Right hindlimb (tissue), 1 donor: ENCODE measurements at regions not wholly inside any gene's neighbourhood (a gene's known extent, or its start where the extent isn't known, plus 50 kb on each side); places are given as distances from the start of the nearest gene placed in this dataset.
"Not testable (repeated sequence)": the region's sequence is repeated elsewhere in the genome, so short reads cannot be mapped to it uniquely, and the experiment has no call there.

Experiments used
- DNase-seq: peaks from one replicate; pipeline ENCODE4 v3.0.0-alpha.2; 2018

DNA sequence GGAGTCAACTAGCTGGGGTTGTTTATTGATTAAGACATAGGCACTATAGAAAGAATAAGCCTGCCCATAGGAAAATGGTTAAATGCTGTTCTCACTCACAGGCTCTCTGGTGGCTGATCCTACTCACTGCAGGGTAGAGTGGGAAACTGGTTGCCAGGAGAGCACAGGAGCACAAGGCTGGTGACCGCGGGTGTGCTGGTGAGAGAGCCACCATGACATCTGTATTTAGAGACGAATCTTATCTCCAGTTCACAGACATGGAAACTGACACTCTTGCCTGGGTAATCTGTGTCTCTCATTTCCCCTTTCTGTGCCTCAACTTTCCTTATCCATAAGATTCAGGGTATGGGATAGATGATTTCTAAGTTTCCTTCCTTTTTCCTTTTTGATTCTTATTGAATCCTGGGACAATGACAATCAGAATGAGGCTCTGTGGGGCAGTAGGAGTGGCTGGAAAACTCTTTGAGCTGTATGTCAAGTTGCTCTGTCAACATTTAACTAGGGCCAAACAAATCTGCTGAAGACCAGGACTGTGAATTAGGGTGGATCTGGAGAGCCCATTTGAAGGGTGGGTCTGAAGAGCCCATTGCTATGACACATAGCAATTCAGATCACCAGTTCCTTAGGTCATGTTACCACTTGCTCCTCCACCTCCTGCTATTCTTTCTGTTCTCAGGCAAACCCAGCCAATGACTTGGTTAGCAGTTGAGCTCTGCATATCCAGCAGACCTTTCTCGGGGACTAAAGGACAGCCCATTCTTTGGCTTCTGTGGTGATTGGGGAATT lies 286.1 kb upstream of the TBL1XR1 start:
- DNase-seq, result no peak

DNA sequence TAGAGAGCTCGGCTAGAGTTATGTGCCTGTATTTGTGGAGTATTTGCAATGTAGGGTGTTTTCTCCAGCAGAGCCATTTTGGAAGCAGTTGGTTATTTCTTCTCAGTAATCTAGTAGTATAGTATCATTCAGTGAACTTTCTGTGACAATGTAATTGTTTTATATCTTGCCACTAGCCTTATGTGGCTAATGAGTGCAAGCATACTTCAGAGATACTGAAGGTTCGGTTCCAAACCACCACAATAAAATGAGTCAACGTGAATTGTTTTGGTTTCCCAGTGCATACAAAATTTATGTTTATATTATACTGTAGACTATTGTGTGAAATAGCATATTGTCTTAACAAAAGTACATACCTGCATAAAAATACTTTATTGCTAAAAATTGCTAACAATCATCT lies 286.9 kb upstream of the TBL1XR1 start:
- DNase-seq, result no peak

DNA sequence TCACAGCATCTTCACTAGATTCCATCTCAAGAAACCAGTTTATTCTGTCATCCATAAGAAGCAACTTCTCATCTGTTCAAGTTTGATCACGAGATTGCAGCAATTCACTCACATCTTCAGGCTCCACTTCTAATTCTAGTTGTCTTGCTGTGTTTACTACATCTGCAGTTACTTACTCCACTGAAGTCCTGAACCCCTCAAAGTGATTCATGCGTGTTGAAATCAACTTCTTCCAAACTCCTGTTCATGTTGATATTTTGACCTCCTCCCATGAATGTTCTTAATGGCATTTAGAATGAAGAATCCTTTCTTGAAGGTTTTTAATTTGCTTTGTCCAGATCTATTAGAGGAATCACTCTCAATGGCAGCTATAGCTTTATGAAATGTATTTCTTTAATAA lies 287.6 kb upstream of the TBL1XR1 start:
- DNase-seq, result no peak

DNA sequence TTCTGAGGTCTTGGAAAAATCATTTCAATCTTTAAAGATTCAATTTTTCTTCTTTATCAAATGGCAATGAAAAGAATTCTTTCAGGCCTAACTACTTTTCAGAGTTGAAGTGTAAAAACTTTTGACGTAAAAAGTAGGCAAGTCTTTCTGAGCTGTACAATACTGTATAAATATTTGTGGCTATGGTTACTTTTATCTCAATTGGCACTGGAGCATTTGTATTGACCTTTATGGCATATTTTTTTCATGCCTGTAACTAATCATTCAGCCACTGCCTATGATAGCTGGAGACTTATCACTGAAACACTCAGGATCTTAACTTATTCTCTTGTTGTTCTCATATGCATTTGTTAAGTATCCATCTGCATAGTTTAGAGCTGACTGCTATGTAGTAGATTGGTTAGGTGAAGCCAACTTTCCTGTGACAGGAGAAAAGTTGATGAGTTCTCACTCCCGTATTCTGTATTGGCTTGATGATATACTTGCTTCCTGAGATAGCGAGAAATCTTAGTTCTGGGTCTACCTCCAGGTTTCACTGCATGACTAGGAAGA lies 290.4 kb upstream of the TBL1XR1 start:
- DNase-seq, result no peak

DNA sequence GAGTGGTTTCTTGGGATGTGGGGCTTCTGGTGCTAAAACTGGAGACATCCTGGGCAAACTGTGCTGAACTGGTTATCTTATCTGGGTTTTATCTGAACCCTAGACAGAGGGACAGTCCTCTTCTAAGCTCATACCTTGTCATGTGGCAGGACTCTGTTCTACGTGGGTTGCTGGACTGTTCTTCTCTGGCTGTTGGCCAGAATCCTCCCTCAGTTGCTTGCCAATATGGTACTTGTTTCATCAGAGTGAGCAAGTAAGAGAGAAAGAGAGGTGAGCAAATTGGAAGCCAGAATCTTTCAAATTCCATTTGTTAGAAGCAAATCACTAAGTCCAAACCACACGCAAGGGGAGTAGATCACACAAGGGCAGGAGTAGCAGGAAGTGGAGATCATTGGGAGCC lies 291.5 kb upstream of the TBL1XR1 start:
- no peak for DNase-seq

DNA sequence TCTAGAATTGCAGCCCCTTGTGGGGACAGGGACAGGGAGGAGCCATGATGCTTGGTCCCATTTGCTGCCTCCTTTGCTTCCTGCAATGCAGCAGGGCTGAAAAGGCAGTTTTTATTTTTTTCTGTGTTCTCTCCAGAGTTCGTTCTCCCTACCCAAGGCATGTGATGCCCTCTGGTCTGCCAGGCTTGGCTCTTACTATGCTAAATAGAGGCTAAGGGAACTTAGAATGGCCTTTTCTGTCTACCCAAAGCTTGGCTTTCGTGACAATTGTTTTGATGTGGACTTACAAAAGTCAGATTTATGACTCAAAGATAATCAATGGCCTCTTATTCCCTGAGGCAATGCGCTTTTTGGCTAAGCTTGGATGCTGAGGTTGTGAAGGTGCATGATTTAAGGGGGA lies 293.3 kb upstream of the TBL1XR1 start:
- no peak for DNase-seq

DNA sequence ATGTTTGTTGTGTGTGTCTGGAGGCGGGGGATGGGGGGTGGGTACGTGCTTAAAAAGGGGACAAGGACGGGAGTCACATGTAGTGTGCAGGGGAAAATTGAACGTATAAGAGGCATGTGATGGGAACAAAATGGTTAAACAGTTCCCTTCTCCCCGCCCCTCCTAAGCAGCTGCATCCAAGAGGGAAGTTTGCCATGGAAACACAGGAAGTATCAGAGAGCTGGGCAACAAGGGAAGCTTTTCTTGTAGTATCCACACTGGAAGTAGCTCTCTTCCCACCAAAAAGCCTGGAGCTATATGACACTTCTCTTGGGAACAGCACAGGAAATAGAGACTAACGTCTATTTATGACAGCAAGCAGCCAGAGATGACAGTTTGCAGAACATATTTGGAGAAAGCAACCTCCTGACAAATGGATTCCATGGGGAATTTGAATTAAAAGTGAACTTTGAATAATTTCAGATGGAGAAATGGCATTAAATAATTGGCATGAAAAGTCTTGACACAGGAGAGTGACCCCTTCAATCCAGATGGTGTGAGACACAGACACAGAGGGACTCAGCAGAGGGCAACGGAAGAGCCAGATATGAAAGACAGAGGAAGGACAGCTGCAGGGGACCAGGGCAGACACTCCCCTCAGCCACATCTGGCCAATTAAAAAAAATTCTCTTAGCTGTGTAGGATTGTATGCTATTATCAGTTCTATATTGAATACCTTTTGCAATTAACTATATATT lies 294.2 kb upstream of the TBL1XR1 start:
- DNase-seq, result peak; percentile 90

DNA sequence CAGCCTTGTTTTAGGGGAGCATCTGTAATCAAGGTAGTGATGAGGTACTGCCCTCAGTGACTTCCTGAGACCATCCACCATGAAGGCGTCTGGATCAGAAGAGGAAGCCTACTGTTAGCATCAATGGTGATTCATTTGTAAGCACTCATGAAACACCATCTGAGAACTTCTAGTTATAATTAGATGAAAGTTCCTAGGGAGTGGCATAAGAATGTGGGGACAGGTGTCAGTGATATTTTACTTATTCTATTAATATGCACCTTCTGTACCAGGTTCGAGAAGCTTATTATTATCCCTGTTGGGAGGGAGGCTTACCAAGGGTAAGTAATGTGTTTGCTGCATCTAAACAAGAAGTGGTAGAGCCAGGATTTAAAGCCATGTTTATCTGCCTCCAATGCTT lies 295.8 kb upstream of the TBL1XR1 start:
- no peak for DNase-seq

DNA sequence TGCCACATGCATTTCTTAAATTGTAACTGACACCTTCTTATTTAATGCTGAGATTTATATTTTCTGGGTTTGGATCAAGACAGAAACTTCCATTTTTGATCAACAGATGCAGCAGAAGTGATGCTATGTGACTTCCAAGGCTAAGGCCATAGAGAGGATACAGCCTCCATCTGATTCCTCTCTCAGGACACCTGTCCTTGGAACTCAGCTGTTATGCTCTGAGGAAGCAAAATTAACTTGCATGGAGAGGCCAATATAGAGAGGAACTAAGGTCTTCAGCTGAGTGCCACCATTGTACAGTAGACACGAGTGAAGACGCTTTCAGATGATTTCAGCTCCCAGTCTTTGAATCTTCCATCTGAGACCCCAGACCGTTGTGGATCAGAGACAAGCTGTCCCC lies 296.9 kb upstream of the TBL1XR1 start:
- DNase-seq, result no peak

DNA sequence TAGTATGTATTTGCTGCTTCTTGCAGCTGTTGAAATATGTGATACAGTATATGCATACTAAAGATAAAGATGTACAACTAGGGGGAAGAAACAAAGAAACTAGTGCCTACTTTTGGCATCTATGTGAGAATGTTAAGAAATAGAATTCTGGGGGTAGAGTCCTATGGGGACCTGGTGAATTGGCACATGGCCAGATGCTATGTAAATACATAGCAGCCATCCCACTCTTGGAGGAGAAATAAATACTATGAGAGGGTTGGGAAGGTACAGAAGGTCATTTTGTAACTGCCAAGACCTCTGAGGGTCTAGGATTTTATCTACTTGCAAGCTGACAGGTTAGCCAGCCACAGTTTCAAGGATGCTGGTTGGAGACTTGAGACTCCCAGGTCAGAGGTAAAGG lies 298.3 kb upstream of the TBL1XR1 start:
- no peak for DNase-seq

DNA sequence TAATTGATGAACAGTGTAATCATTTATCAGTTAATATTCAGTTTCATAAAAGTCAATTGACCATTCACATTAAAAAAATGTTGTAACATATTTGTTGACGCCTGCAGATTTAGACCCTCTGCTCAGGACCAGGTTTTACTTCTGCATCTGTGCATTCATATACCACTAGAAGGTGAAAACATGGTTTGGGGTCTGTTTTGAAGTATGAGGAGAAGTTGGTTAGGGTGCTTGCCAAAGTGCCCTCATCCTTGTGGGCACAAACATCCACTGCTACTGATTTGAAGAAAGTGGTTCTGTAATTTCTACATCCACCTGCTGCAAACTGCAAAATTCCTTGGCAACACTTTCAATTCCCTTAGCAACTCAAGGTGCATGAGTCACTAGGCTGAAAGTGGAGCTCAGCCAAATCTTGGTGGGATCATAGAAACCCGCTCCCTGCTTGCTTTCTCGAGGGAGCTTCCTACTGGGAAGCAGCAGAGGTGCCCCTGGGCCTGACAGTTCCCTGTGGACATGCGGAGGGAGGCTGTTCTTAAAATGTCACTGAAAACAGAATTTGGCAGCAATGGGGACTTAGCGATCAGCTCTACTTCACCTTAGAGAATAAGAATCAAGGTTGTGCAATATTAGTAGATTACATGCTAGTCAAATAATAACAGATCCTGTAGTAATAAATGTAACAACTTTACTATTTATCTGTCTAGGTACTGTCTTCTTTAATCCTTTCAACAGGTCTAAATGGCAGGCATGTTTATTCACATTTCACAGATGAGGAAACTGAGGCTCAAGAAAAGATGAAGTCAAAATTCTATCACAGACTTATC lies 301.0 kb upstream of the TBL1XR1 start:
- DNase-seq, result no peak

DNA sequence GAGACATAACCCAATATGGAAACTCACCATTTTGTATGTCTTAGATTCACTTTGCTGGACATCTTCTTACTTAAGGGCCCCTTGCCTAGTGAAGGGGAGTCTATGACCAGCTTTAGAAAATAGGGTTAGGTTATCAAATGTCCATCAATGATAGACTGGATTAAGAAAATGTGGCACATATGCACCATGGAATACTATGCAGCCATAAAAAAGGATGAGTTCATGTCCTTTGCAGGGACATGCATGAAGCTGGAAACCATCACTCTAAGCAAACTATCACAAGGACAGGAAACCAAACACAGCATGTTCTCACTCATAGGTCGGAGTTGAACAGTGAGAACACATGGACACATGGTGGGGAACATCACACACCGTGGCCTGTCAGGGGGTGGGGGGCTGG lies 301.8 kb upstream of the TBL1XR1 start:
- not testable (repeated sequence) for DNase-seq

DNA sequence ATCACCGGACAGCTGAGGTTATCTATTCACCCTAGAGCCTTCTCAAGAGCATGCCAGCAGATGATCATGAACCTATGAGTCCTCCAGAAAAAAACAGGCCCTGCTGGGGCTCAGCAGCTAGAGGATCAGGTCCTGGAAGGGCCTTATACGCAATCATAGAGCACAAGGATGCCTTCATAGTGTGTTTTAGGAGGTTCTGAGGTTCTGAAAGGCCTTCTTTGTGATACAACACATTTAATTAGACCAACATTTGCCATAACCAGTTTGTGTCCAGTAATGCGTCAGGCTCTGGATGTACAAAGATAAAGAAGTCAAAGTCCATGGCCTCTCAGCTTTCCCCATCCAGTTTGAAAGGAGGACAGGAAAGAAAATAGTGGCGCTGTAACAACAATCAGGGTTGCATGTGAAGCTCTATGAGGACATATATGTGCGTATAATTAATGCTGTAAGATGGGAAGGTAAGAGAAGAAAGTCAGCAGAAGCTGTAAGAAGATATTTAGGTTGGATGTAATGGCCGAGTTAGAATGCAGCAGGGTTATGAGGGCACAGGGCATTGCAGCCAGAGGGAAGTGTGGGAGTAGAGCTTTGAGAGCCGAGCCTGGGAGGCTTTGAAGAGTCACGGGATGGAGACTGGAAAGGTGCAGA lies 302.6 kb upstream of the TBL1XR1 start:
- DNase-seq, result no peak

DNA sequence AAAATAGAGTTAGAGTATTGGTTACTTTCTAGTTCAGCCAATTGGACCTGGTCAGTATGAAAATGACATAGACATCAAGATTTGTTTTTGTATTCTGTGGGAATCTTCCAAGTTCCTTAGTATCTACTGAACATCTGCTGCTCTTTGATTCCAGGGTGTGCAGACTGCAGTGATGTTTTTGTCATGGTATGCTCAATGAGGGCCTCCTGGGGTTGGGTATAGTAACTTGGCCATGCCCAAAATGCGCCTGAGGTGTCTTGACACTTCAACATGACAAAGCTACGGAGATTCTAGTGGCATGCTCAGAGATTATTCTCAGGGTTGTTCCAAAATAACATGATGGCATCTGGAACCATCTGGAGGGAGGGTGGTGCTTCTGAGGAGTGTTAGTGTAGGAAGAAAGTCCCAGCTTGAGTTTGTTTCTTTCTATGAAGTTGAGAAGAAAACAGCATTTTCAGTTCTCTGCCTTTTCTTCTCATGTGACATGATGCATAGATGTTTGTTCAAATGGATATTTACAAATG lies 313.5 kb upstream of the TBL1XR1 start:
- DNase-seq, result no peak

DNA sequence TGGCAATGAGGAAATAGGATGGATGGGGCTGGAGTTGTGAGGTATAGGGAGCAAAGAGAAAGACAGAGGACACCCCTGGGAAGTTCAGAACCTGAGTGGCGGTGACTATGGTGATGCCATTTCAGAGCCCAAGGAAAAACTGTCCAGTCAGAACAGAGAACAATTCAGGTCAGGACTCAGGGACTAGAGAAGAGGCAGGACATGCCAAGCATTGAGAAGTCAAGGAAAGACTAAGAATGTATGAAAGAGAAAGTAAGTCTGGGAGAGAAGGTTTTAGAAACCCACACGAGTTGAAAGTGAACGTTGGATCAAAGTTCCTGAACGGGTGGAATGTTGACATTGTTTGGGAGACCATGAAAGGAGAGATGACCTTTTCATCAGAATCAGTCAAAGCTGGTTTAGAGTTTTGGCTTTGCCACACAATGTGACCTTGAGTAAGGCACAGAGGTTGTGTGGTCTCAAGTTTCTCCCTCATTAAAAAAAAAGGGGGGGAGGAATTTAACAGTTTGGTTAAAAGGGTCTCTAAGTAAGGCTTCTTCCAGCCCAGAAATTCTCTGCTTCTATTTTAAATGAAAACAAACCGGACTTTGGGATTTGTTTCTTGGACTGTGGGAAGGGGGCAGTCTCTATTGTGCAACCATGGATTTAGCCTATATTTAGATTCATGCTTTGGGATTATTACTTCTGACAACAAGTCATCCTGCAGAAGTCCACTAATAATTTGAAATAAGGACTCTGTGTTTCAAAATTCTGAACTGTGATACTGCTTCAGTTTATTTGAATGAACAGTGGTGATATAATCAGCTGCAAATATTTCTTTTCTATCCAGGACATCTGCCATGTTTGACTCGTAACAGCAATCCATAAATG lies 315.9 kb upstream of the TBL1XR1 start:
- no peak for DNase-seq

DNA sequence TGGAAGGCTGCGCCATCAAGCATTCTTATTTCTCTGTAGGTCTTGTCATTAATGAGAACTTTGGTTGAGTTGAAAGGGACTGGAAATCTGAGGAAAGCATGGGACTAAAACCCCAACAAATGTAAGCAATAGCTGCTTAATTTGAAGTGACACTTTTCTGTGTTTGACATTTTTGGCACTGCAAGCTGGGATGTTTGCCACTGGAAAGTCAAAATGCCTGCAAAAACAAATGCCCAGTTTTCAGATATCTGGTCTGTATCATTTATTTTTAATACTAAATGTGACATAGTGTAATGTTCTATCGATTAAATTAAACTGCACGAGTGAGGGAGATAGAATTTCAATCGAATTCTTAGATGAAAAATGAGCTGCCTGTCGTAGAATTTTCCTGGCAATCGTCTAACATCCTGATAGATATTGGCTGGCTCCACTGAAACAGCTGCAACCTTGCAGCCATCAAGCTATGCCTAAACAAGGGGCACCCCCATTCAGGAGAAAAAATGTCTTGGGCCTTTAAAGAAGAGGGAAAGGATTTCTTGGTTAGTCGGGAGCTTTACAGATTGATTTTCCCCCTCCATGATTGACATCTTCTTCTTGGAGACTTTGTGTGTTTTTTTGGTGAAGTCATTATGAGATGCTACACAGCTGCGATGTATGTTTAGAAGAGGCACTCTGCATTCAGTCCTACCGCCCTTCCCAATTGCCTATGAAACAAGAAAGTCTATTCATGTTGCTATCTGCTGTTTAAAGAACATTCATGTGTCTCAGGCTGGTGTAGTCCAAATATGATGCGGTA lies 316.7 kb upstream of the TBL1XR1 start:
- peak; percentile 43 for DNase-seq

DNA sequence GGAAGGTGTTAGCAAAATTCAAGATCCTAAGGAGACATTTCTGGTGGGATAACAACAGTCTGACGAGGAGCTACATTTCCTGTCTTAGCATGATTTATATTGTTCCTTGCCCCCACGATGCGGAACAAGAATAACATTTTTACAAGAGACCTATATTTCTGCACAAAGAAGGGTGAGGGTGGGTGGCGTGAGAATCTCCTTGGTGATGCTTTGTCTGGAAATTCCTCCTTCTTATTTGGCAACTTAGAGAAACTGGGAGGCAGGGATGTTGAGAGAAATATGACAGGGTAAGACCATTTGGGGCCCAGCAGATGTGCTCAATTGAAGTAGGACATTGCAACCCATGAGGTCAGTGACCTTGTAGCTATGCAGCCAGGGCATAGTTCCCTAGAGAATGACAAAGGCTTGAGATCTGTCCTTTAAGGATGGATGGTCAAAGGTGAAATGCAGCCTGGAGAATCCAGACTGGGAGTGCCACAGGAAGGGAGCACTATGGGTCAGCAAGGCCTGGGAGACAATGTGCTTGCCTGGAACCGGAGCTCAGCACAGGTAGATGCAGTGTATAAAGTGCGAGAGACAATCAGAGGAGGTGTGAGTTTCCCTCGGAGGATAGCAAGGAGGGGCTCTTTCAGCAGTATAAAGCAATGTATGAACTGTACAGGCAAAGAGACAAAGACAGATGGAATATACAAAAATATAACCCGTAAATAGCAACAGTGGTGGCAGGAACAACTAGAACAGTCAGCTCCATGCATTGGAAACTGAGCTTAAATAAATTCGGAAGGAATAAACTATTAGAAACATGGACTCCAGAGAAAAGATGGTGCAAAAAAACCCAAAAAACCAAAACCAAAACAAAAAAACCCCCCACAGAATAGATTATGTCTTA lies 317.6 kb upstream of the TBL1XR1 start:
- DNase-seq, result no peak

DNA sequence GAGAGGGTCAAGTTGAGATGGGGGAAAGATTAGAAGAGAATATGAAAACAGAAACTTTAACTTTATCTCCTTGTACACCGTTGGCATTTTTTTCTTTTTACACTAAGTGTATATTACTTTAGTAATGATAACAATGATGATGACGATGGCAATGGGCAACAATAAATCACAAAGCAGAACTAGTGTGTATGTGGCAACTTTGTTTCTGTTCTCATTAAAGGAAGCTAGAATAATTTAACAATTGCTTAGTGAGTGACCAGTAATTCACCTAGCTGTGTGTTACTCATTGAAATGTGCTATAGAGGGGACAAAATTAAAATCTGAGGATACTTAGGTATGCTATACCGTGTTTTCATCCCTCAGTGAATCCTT lies 318.5 kb upstream of the TBL1XR1 start:
- DNase-seq, result no peak

DNA sequence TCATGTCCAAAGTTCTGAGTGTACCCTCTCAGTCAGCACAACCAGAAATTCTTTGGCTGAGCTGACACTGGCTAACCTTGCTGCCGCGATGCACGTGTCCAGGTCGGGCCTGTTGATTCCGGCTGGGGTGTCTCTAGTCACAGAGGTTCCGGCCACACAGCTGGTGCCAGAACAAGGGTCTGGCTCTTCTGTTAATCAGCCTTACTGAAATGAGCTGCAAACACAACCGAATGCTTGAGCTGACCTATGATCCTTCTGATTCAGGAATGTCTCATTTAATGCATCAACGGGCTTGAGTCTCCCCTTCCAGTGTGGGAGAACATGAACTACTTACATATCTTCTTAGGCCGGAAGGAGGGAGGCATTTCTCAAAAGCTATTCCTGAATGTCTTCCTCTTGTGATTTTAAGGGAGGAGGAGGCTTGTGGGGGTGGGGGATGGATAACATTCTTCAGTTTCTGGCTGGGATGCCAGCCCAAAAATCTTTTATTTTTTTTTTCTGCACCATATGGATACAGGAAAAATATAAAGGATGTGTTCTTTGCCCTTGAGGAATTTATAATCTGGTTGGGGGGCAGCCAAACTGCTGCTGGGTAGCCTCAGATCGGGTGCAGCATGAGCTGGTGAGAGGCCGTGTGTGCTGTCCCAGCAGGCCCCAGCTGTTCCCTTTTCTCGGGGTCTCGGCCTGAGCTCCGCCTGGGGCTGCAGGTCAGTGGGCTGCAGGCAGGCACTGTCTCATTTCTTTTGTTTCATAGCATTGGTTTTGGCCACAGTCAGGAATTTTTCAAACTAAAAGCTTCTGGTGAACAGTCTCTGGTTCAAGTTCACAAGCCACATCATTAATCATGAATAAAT lies 319.1 kb upstream of the TBL1XR1 start:
- peak; percentile 83 for DNase-seq
